ENCODE measurements at regions not wholly inside any gene's neighbourhood (a gene's known extent, or its start where the extent isn't known, plus 50 kb on each side); places are given as distances from the start of the nearest gene placed in this dataset.

GRCh38 chr2:215754546-215754945 lies 258.8 kb downstream of the MREG start (continued):
- TF ChIP-seq MECOM (CRISPR knock-in tag; IDR thresholded peaks at IDR 0.05) (no peak), SP1 (CRISPR knock-in tag; IDR thresholded peaks at IDR 0.05) (no peak), ATF7 (IDR thresholded peaks at IDR 0.05) (no peak), ZBTB1 (CRISPR knock-in tag; IDR thresholded peaks at IDR 0.05; ENCODE audit: borderline replicate concordance, low read depth) (no peak), POLR3A (IDR thresholded peaks at IDR 0.05; ENCODE audit: borderline replicate concordance, extremely low read depth, insufficient read depth, insufficient read length) (no peak), HIVEP1 (CRISPR knock-in tag; IDR thresholded peaks at IDR 0.05) (no peak), MTA1 (IDR thresholded peaks at IDR 0.05; ENCODE audit: borderline replicate concordance) (no peak)

GRCh38 chr2:215753808-215754207 lies 259.5 kb downstream of the MREG start:
- intact Hi-C loops (cut with micrococcal nuclease) = no loop called here
- Histone ChIP-seq H3K9me3 (replicated peaks; ENCODE audit: control insufficient read depth, insufficient read depth, low read depth, low read length) (no peaks in the 10 kb centered on the region), H2AFZ (ENCODE audit: low read depth, low read length) (no peak overlapping the region), H3K27me3 (ENCODE audit: control insufficient read depth in 2 of 2, insufficient read depth in 2 of 2, low read length in 2 of 2) (no peaks in the 10 kb centered on the region), H3K27ac (ENCODE audit: extremely low read depth, low read depth, low read length) (no peak overlapping the region), H3K79me2 (ENCODE audit: control insufficient read depth, insufficient read depth, low read length) (no peaks in the 10 kb centered on the region), H3K4me1 (replicated peaks in 1 of 2; ENCODE audit: control insufficient read depth in 2 of 2, insufficient read depth in 2 of 2, low read length in 2 of 2) (0 out of 5 replicates have a peak, but pooled peaks cover 0 to 5% of the 10 kb centered on the region in 2 experiments), H3K9ac (ENCODE audit: insufficient read depth in 1 of 2, low read depth in 2 of 2, low read length in 2 of 2) (no peak overlapping the region), H4K20me1 (replicated peaks; ENCODE audit: control insufficient read depth, insufficient read depth, low read length) (no peaks in the 10 kb centered on the region), H3K4me3 (no peak overlapping the region), H3K4me2 (ENCODE audit: insufficient read depth, low read length) (no peak overlapping the region), H3K36me3 (ENCODE audit: control insufficient read depth, insufficient read depth, low read length) (no peaks in the 10 kb centered on the region), H3K9me1 (ENCODE audit: control insufficient read depth, insufficient read depth, low read length) (no peaks in the 10 kb centered on the region)
- DNase-seq (ENCODE audit: extremely low read depth in 1 of 4, low spot score in 3 of 4) (no peak), FAIRE-seq (no peak), ATAC-seq (no peak)
- CTCF ChIA-PET (ENCODE audit: low intra/inter-chr PET ratio) = no interaction called here
- POLR2A ChIA-PET = no interaction called here
- 70% methylated on average over 4 of the region's 5 CpGs for WGBS (ENCODE audit: insufficient coverage, low coverage, missing lambda C conversion rate)
- BruUV-seq (replicated peaks) = no TSS peak
- in situ Hi-C loops (cut with MboI) = no loop called here
- TF ChIP-seq ZNF766 (CRISPR knock-in tag; conservative IDR thresholded peaks at IDR 0.05) = no peak
- no peak for TF ChIP-seq ZEB2 (IDR thresholded peaks at IDR 0.05)
- TF ChIP-seq MAX (CRISPR knock-in tag; IDR thresholded peaks at IDR 0.05) = no peak
- TF ChIP-seq ATF7 (IDR thresholded peaks at IDR 0.05) = no peak
- no peak for TF ChIP-seq ZBTB40 (IDR thresholded peaks at IDR 0.05)
- no peak for TF ChIP-seq ZBTB40 (CRISPR knock-in tag; IDR thresholded peaks at IDR 0.05)
- TF ChIP-seq VEZF1 (CRISPR knock-in tag; IDR thresholded peaks at IDR 0.05) = no peak
